ENCODE measurements at regions not wholly inside any gene's neighbourhood (a gene's known extent, or its start where the extent isn't known, plus 50 kb on each side); places are given as distances from the start of the nearest gene placed in this dataset.
"Not testable (repeated sequence)": the region's sequence is repeated elsewhere in the genome, so short reads cannot be mapped to it uniquely, and the experiment has no call there.

- ATAC-seq, result not testable (repeated sequence)
These were observed 254.9 kb upstream of the GULP1 start for GRCh38 chr2:188036786-188037185.

GRCh38 chr2:188039307-188039706 is 252.4 kb upstream of the GULP1 start:
- DNase-seq (ENCODE audit: low spot score), result no peak
- ATAC-seq, result no peak

More at GRCh38 chr2:188036786-188037185, 254.9 kb upstream of the GULP1 start:
- not testable (repeated sequence) for DNase-seq (ENCODE audit: low spot score)

GRCh38 chr2:188042412-188042811 is 249.3 kb upstream of the GULP1 start:
- DNase-seq (ENCODE audit: low spot score) (no peak), ATAC-seq (no peak)

GRCh38 chr2:188045016-188045415 is 246.7 kb upstream of the GULP1 start:
- ATAC-seq, result no peak
- DNase-seq (ENCODE audit: low spot score), result no peak

GRCh38 chr2:188046437-188046836 is 245.2 kb upstream of the GULP1 start:
- DNase-seq (ENCODE audit: low spot score), result no peak

GRCh38 chr2:188047735-188048134 is 243.9 kb upstream of the GULP1 start:
- ATAC-seq, result no peak

More at GRCh38 chr2:188046437-188046836, 245.2 kb upstream of the GULP1 start:
- no peak for ATAC-seq

GRCh38 chr2:188050726-188051125 is 240.9 kb upstream of the GULP1 start:
- no peak for DNase-seq (ENCODE audit: low spot score)
- ATAC-seq, result no peak

More at GRCh38 chr2:188047735-188048134, 243.9 kb upstream of the GULP1 start:
- no peak for DNase-seq (ENCODE audit: low spot score)

- ATAC-seq, result no peak
- no peak for DNase-seq (ENCODE audit: low spot score)
These were observed 240.0 kb upstream of the GULP1 start for GRCh38 chr2:188051706-188052105.

GRCh38 chr2:188065386-188065785 is 226.3 kb upstream of the GULP1 start:
- DNase-seq (ENCODE audit: low spot score) (no peak), ATAC-seq (no peak)

- ATAC-seq, result no peak
- no peak for DNase-seq (ENCODE audit: low spot score)
These were observed 223.6 kb upstream of the GULP1 start for GRCh38 chr2:188068093-188068492.

- ATAC-seq (no peak), DNase-seq (ENCODE audit: low spot score) (no peak)
These were observed 215.3 kb upstream of the GULP1 start for GRCh38 chr2:188076149-188077056.

GRCh38 chr2:188077757-188078156 is 213.9 kb upstream of the GULP1 start:
- no peak for ATAC-seq
- no peak for DNase-seq (ENCODE audit: low spot score)

GRCh38 chr2:188078534-188078933 is 213.1 kb upstream of the GULP1 start:
- DNase-seq (ENCODE audit: low spot score) (no peak), ATAC-seq (no peak)

- DNase-seq (ENCODE audit: low spot score) (no peak), ATAC-seq (no peak)
These were observed 212.5 kb upstream of the GULP1 start for GRCh38 chr2:188079196-188079595.

- ATAC-seq, result no peak
These were observed 206.3 kb upstream of the GULP1 start for GRCh38 chr2:188085421-188085820.

GRCh38 chr2:188089901-188090300 is 201.8 kb upstream of the GULP1 start:
- DNase-seq (ENCODE audit: low spot score) (no peak), ATAC-seq (no peak)

More at GRCh38 chr2:188085421-188085820, 206.3 kb upstream of the GULP1 start:
- no peak for DNase-seq (ENCODE audit: low spot score)

- ATAC-seq, result no peak
- DNase-seq (ENCODE audit: low spot score), result no peak
These were observed 200.5 kb upstream of the GULP1 start for GRCh38 chr2:188091220-188091619.

- ATAC-seq (no peak), DNase-seq (ENCODE audit: low spot score) (no peak)
These were observed 198.9 kb upstream of the GULP1 start for GRCh38 chr2:188092734-188093133.

- no peak for ATAC-seq
- DNase-seq (ENCODE audit: low spot score), result no peak
These were observed 194.8 kb upstream of the GULP1 start for GRCh38 chr2:188096910-188097309.

GRCh38 chr2:188102881-188103280 is 188.8 kb upstream of the GULP1 start:
- DNase-seq (ENCODE audit: low spot score) (no peak), ATAC-seq (no peak)

GRCh38 chr2:188114014-188114413 is 177.7 kb upstream of the GULP1 start:
- ATAC-seq (no peak), DNase-seq (ENCODE audit: low spot score) (no peak)

- no peak for ATAC-seq
These were observed 174.0 kb upstream of the GULP1 start for GRCh38 chr2:188117706-188118105.

GRCh38 chr2:188118431-188118830 is 173.2 kb upstream of the GULP1 start:
- DNase-seq (ENCODE audit: low spot score), result no peak
- ATAC-seq, result no peak

More at GRCh38 chr2:188117706-188118105, 174.0 kb upstream of the GULP1 start:
- DNase-seq (ENCODE audit: low spot score), result no peak
